NCI-H2029 (cell line): ENCODE measurements at regions not wholly inside any gene's neighbourhood (a gene's known extent, or its start where the extent isn't known, plus 50 kb on each side); places are given as distances from the start of the nearest gene placed in this dataset.

ENCODE experiments used
- DNase-seq: peaks from one replicate; lab custom pipeline; 2025; lab: John Stamatoyannopoulos, UW

DNA sequence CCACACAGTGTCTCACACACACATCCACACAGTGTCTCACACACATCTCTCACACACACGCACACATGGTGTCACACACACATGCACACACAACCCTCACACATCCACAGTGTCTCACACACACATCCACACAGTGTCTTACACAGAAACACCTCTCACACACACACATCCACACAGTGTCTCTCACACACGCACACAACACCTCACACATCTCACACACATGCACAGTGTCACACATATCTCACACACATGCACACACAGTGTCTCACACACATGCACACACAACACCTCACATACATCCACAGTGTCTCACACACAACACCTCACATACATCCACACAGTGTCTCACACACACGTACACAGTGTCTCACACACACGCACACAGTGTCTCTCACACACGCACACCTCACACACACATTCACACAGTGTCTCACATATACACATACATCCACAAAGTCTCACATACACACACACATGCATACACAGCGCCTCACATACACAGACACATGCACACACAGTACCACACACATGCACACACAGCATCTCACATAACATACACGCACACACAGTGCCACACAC is 473.9 kb upstream of the HS6ST1 start:
- DNase-seq, result no peak

DNA sequence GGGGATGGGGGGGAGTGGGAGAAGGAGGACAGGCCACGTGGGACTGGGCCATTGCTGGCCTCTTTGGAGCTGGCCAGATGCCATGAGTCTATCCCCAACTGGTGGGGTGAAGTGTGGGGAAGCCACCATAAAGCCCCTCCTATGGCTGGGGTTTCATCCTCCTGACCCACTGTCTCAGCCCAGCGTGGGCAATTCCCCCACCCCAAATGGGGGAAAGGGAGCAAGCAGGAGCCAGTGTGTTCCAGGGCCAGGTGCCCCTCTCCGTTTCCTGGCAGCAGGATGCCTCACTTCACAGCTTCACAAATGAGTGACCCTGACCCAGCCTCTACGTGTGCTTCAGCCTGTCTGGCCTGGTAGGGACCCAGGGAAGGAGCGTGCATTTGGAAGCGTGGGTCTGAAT is 474.7 kb upstream of the HS6ST1 start:
- no peak for DNase-seq

DNA sequence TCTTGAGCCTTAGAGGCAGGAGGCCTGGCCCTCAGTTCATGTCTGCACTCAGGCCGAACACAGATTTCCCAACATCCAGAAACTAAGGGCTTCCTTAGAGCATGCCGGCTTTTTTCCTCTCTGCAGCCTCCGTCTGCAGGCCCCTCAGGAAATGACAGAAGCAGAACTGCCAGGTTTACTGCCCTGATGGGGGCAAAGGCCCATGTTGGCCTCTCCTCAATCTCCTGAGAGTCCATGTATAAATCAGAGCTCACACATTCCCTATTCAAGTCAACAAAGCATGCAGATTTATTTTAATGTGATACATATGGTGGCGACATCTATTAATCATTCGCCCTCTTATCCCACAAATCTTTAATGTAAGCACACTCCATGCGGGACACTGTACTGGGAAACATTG is 475.6 kb upstream of the HS6ST1 start:
- no peak for DNase-seq

DNA sequence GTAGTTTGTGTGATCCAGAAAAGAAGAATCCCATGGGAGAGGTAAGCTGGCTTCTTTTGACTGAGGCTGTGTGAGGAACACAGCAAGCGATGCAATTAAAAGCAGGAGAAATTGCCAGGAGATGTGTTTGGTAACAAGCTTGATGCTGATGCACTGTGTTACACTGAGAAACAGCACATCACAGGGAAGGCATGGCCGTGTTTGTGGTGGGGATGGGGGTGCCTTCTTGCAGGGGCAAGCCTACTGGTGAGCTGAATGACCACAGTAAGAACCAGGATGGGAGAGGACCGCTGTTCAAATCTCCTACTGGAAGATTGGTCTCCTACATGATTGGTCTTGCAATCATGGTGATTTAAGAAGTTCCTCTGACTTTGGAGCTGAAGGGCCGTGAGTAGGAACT is 477.7 kb upstream of the HS6ST1 start:
- DNase-seq, result no peak

DNA sequence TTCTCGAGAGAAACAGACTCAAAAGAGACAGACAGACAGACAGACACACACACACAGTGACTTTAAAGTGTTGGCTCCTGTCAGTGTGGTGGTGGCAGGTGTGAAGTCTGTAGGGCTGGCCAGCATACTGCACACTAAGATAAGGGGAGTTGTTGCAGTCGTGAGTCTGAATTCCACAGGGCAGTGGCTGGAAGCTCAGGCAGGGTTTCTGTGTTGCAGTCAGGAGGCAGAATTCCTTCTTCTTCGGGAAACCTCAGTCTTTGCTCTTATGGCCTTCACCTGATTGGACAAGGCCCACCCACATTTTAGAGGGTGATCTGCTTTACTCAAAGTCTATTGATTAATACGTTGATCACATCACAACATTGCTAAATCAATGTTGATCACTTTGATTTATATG is 478.4 kb upstream of the HS6ST1 start:
- DNase-seq, result no peak

DNA sequence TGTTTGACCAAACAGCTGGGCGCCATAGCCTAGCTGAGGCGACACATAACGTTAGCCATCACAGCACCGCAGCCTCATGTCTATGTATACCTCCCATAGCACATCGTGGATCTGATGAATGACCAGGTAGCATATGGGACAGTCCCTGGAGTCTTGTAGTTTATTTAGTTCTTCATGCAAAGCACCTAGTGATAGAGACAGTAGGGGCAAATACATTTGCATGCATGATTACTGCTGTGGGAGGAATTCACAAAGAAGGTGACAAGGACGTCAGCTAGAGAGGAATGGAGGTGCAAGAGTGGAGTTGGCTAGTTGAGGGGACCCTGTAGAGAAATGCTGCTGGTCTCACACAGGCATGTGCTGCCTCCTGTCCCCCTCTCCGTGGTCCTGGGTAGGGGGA is 478.9 kb upstream of the HS6ST1 start:
- DNase-seq, result no peak

DNA sequence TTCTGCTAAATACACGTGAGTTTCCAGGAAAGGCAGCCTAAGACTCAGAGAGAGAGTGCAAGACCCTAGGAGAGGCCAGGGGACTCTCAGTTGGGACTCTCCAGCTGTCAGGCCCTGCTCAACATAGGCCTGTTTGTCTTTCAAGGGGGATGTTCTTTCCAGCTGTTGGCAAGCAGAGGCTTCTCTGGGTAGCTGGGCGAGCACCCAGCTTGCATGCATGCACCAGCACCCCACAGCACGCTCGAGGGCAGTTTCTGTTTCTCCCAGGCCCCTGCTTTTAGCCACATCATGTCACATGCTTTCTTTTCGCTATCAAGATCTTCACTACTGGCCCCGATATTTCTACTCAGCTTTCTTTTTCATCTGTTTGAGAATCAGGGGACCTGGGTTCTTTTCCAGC is 479.3 kb upstream of the HS6ST1 start:
- no peak for DNase-seq

DNA sequence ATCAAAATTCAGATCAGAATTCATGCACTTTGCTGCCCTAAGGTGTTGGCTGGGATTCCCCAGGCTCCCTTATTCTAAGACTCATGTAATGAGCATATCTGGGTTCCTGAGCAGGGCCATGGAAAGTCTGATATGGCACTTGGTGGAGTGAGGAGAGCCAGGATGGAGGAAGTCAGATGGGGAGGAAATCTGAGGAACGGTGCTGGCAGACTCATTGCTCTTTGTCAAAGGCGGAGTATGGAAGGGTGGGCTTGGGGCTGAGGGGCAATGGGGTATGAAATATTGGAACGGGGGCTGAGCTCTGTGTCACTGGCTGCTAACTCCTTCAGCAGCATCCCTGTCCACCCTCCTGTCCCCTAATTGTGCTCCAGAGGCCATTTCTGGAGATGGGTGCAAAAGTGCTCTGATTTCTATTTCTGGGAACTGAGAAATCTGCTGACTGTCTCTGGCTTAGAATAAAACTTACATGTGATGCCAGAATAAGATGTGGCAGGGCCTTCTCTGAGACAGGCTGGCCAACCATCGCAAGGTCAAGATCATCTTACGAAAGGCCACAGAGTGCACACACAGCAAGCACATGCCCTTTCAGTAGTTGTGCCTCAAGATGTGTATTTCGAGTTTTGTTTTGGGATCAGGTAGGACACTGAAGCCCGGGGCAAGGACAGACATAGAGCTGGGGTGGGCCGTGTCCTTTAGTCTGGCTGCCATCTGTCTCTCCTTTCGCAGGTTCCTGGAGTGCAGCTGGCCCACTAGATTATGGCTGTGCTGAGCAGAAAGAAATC is 480.0 kb upstream of the HS6ST1 start:
- DNase-seq, result no peak

DNA sequence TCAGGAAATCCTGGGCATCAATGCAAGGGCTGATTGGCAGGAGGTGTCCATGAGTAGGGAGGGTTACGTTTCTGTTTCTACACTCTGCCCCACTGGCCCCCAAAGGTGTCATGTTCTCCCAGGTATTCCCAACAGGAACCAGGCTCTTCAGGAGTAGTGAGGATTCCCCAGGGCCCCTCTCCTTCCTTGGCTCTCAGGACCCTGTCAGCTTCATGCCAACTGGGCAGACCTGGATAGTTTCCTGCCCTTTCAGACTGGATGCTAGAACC is 480.6 kb upstream of the HS6ST1 start:
- no peak for DNase-seq

DNA sequence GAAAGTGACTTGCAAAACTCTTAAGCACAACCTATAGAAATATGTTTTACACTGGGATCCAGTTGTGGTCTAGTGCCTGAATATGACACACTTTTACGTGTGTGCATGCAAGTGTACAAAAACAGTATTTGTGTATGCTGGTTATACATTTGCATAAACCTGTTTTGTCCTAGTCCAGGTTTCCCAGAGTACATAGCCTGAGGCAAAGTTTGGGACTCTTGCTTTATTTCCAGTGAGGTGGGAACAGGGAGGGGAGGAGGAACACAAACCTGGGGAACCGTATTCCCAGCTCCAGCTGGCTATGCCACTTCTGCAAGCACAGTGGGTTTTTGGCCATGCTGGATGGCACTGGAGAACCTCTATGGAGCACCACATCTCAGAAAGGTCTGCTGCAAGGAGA is 481.1 kb upstream of the HS6ST1 start:
- DNase-seq, result no peak

DNA sequence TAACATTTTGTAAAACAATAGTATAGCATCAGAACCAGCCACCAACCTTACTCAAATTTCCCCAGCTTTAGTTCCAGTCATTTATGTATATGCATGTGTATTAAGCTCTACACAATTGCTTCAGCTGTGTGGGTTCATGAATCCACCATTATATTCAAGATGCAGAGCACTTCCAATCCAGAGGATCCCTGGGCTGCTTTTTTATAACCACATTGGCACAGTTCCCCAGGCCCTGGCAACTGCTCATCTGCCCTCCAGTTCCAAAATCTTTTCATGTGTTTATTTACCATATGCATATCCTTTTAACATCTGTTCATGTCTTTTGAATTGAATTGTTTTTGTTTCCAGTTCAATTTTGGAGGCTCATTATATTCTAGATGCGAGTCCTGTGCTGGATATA is 482.9 kb upstream of the HS6ST1 start:
- no peak for DNase-seq

DNA sequence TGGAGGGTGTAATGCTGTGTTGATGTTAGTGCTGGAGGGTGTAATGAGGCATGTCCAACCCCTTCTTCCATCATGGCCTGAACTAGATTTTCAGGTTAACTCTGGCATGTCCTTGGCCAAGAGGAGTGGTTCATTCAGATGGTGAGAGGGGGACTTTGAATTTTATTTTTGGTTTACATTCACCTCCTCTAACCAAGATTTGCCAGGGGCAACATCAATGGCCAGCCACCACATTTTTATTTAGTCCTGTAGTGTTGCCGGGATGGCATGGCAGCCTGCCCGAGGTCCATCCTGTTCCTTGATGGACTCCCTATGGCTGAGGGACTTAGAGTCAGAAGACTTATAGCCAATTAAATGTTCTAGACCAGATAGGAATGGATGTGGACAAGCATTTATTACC is 484.6 kb upstream of the HS6ST1 start:
- DNase-seq, result no peak

DNA sequence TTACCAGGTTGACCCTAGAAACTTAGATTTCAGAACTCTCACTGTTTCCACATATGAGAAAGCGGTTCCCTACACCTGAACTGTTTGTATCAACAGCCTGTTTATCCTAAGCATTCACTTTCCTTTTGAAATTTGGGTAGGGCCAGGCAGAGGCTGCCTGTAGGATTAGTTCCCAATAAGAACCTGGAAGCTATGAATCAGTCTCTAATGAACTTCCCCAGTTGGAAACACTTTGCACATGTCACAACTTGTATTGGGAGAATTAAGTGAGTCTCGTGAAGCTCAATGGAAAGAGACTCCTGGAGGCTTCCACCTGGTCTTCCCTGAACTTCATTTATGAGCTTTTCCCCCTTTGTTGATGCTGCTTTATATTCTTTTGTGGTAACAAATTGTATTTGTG is 486.6 kb upstream of the HS6ST1 start:
- no peak for DNase-seq

DNA sequence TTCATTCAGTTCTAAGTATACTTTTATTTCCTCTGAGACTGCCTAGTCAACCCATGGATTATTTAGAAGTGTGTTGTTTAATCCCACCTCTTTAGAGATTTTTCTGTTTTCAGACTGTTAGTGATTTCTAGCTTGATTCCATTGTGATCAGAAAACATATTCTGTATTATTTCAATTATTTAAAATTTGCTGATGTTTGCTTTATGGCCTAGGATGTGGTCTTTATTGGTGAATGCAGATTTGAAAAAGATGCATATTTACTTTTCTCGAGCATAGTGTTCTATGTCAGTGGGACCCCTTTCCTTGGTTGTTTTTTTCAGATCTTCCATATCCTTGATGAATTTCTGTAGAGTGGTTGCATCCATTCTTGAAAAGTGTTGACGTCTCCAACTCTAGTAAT is 487.2 kb upstream of the HS6ST1 start:
- no peak for DNase-seq

DNA sequence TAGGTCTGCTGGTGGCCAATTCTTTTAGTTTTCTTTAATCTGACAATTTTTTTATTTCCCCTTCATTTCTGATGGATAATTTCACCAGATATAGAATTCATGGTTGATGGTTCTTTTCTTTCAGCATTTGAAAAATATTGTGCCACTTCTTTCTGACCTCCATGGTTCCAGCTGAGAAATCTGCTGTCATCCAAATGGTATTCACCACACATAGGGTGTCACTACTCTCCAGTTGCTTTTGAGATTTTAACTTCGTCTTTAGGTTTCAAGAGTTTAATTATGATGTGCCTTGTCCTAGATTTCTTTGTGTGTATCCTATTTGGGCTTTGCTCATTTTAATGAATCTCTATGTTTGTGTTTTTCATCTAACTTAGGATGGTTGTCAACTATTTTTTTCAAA is 488.6 kb upstream of the HS6ST1 start:
- no peak for DNase-seq

DNA sequence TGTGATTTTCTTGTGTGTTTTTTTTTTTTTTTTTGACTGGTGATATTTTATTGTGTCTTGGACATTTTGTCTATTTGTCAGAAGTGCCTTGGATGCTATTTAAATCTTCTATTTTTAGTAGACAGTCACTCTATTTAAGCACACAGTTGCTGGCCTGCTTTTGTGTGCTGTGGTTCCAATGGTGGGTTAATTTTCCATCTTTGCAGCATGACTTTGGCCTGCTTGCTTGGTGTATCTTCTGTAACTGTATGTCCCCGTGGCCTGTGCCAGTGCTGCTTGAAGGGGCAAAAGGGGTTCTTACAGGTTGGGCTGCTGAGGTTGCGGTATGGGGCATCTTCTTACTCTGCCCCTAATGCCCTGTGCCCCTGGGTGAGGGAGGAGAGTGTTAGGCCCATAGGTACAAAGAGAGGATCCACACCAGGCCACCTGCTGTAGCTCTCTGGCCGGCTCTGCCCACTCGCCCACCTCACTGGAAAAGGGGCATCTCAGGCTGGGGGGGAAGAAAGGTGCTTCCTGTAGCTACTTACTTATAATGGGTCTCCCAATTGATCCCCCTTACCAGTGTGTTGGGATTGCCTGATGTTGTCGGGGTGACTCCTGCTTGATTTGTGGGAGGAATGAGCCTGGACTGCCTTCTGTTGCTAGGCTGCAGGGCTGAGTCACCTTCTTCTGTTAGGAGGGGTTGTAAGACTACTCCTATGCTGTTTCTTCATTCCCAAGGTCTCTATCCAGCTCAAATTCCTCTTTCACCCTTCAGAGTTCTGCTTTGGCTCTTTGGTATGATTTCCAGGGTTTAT is 490.0 kb upstream of the HS6ST1 start:
- DNase-seq, result no peak

DNA sequence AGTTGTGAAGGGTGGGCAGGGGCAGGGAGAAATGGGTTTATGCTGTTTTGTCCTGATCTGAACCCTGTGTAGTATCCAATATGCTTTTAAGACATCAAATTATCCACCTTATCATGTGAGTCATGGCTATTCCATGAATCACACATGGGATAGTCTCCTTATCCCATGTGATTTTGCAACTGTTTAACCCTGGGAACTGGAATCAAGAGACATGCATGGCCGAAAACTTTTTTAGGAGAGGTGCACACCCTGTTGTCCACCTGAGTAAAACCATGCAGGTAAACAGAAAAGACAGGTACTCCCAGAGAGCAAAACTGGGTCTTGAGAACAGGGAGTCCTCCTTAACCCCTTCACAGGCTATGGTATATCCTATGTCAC is 490.6 kb upstream of the HS6ST1 start:
- no peak for DNase-seq

DNA sequence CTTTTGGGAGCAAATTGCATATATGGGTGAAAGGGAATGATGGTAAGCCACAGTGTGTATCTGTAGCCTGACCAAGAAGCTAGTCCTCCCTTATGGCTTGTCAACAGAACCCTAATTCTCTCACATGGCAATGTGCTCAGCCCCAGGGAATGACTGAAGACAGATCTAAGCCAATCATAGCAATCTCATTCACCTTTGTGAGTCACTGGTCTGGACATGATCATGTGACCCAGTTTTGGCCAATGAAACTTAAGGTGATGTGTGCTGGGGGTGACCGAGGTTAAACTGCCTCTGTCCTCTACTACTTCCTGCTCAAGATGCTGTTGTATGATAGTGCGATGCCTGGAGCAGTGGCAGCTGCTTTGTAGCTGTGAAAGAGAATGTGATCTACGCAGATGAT is 491.2 kb upstream of the HS6ST1 start:
- no peak for DNase-seq

DNA sequence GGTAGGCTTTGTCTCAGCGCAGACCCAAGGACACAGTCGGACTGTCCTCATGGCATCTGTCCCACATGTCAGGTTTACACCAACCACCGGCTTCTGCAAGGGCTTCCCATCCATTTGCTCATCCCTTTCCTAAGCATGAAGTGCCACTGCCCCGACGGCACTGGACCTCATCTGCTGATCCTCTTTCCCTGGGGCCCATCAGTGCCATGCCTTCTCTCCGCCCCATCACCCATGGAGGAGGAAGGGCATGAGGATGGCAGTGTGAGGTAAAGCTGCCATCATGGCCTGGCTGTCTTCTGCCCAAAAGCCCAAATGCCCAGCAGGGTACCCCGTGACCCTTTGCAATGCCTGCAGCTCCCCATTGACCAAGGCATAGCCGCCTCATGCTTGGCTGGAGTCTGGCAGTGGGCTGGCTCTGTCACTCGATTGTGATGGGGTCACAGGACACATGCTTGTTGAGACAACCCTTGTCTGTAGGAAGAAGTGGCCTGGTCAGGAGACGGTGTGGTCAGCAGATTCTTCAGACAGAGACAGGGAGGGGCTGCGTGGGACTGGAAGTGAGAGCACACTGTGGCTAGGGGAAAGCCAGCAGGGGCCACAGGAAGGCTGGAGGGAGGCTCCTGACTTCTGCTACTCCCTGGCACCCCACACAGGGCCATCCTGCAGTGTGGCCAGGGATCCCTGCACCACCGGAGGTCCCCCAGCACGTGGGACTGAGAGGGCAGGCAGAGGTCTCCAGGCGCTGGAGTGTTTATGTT is 493.7 kb upstream of the HS6ST1 start:
- no peak for DNase-seq

DNA sequence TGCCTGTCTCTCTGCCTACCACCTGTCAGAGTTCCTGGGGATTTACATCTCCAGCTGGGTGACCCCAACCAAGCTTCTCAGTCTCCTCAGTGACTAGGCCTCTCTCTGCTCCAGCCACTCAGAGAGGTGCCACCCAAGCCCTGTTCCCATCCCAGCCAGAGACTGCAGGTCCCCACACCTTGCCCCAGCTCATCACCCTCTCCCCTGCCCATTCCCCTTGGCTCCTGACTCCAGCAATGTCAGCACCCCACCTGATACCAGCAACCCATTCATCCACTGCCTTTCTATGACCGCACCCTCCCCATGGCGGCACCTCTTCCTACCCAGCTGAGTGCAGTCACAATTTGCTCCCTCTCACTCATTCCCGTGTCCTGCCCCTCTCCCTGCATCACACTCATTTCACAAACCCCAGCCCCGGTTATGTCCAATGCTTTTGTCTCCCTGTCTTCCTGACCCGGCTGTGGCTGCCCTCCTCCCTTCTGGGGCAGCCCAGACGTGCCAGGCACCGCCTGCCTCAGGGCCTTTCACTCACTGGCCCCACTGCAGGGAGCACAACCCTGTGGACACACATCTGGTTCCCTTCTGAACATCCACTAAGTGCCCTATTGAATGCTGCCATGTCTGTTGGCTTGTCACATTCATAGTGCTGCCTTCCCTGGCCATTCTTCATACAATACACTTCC is 494.8 kb upstream of the HS6ST1 start:
- DNase-seq, result no peak

DNA sequence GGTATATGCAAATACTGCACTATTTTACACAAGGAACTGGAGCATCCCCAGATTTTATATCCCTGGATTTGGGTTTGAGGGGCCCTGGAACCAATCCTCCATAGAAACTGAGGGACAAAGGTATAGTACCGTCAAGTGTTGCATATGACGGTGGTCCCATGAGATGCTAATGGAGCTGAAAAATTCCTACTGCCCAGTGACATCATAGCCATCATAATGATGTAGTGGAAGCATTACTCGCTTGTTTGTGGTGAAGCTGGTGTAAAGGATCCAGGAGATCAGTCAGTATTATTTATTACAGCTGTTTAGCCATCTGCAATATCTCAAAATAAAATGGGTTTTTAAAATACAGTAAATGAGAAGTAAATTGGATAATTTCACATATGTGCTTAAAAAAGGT is 496.6 kb upstream of the HS6ST1 start:
- DNase-seq, result no peak

DNA sequence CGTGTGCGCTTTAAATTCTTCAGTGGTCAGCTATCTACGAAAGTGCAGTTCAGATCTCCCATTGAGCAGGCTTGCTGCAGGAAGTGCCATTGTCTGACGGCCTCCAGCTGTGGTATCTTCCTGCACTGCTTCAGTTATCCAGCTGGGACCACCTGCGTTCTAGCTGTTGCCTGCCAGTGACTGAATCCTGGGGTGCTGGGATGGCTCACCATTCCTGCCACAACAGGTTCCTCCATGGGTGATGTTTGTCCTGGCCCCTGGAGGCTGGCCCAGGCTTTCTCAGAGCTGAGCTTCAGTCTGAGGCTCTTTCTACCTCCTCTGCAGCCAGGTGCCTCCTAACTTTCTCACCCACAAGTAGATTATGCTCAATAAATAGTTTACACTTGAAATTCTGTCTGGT is 498.5 kb upstream of the HS6ST1 start:
- DNase-seq, result no peak
